Right cardiac atrium (tissue), 5 donors: ENCODE measurements at regions not wholly inside any gene's neighbourhood (a gene's known extent, or its start where the extent isn't known, plus 50 kb on each side); places are given as distances from the start of the nearest gene placed in this dataset.

Source experiments
- ATAC-seq, 2 donors: fragments of 200-7000 bp; cut with Tn5 transposase; one replicate each; pipeline versions ENCODE4 v1.8.0 to v1.9.1; 2020; ENCODE audit warnings: moderate library complexity in 2 of 2, mild to moderate bottlenecking in 1 of 2
- DNase-seq, 3 donors: peaks; one replicate each; pipeline ENCODE4 v3.0.0-alpha.2; 2020
- H3K27ac ChIP-seq: one replicate; pipeline ENCODE4 v1.5.1; 2013; ENCODE audit warnings: mild to moderate bottlenecking, low read length, control low read depth, moderate library complexity
- H3K27me3 ChIP-seq: one replicate; pipeline ENCODE4 v1.6.1; 2013; ENCODE audit not compliant: control insufficient read depth, insufficient read depth
- H3K4me1 ChIP-seq: one replicate; pipeline ENCODE4 v1.6.1; 2013; ENCODE audit warnings: low read length; ENCODE audit not compliant: control insufficient read depth, insufficient read depth
- H3K4me3 ChIP-seq: one replicate; pipeline ENCODE4 v1.5.1; 2013; ENCODE audit warnings: low read length, control low read depth
- H3K9me3 ChIP-seq: one replicate; pipeline ENCODE4 v1.6.1; 2013; ENCODE audit warnings: low read length; ENCODE audit not compliant: control insufficient read depth
- WGBS: extraction: QIAGEN DNeasy Blood & Tissue Kit; methylation state at CpG from one replicate; pipeline ENCODE4 v1.1.7; 2013; 5-methylcytosine and 5-hydroxymethylcytosine counted together
- intact Hi-C, 4 donors: fragments of 100-400 bp; cut with DNase I; formaldehyde crosslinking; loops; one replicate each; pipeline versions ENCODE4 v1.11.0 to v1.14.0; 2022 to 2023
- donor health status: healthy with polysubstance abuse.
- donor health status: DM: no; HTN: yes; CAD: no.
- donor health status: DM: no; HTN: no; CAD: no.
- donor health status: DM: no; HTN: yes; CAD: no; lungs with severe emphysema.
- donor health status: DM: yes; HTN: yes; CAD: no.

- H3K27me3 ChIP-seq, result no peaks in the 10 kb centered on the region
- intact Hi-C loops, result no loop called here
- WGBS, result 59% methylated on average over 6 of the region's 6 CpGs
- peaks cover 15% of the 10 kb centered on the region for H3K4me1 ChIP-seq
- ATAC-seq (no peak), DNase-seq (no peak)
- H3K9me3 ChIP-seq, result no peaks in the 10 kb centered on the region
- no peak overlapping the region for H3K27ac ChIP-seq
- H3K4me3 ChIP-seq, result no peak overlapping the region
Observed at GRCh38 chr20:40335437-40335836, 353.6 kb downstream of the MAFB start.

GRCh38 chr20:40333591-40333990, 355.4 kb downstream of the MAFB start:
- WGBS, result 90% methylated on average over 2 of the region's 2 CpGs
- Histone ChIP-seq H3K27ac (no peak overlapping the region), H3K4me1 (peaks cover 15% of the 10 kb centered on the region), H3K27me3 (no peaks in the 10 kb centered on the region), H3K9me3 (no peaks in the 10 kb centered on the region), H3K4me3 (no peak overlapping the region)
- intact Hi-C loops, result no loop called here
- no peak for DNase-seq
- no peak for ATAC-seq

GRCh38 chr20:40331807-40332560, 357.1 kb downstream of the MAFB start:
- intact Hi-C loops, result no loop called here
- WGBS, result 48% methylated on average over 9 of the region's 9 CpGs
- Histone ChIP-seq H3K27me3 (no peaks in the 10 kb centered on the region), H3K4me3 (no peak overlapping the region), H3K4me1 (peaks cover 15% of the 10 kb centered on the region), H3K9me3 (no peaks in the 10 kb centered on the region), H3K27ac (no peak overlapping the region)
- peak; percentile 41 to 75 (median 70) for DNase-seq
- ATAC-seq, result peak; percentile 74 to 90

GRCh38 chr20:40331249-40331648, 357.8 kb downstream of the MAFB start:
- Histone ChIP-seq H3K9me3 (no peaks in the 10 kb centered on the region), H3K27ac (no peak overlapping the region), H3K4me3 (no peak overlapping the region), H3K27me3 (no peaks in the 10 kb centered on the region), H3K4me1 (peaks cover 13% of the 10 kb centered on the region)
- intact Hi-C loops, result no loop called here
- no peak for DNase-seq
- ATAC-seq, result peak in 1 of 2 donors; percentile 7
- WGBS, result 68% methylated on average over 3 of the region's 3 CpGs

- ATAC-seq (no peak), DNase-seq (no peak)
- 88% methylated on average over 2 of the region's 2 CpGs for WGBS
- H3K27ac ChIP-seq, result no peak overlapping the region
- no peaks in the 10 kb centered on the region for H3K27me3 ChIP-seq
- peaks cover 6% of the 10 kb centered on the region for H3K4me1 ChIP-seq
- intact Hi-C loops, result no loop called here
- no peak overlapping the region for H3K4me3 ChIP-seq
- H3K9me3 ChIP-seq, result no peaks in the 10 kb centered on the region
Observed at GRCh38 chr20:40329321-40329720, 359.7 kb downstream of the MAFB start.

GRCh38 chr20:40326784-40327183, 362.3 kb downstream of the MAFB start:
- DNase-seq (peak in 1 of 3 donors; percentile 25), ATAC-seq (no peak)
- Histone ChIP-seq H3K27me3 (no peaks in the 10 kb centered on the region), H3K4me3 (no peak overlapping the region), H3K9me3 (no peaks in the 10 kb centered on the region), H3K27ac (no peak overlapping the region), H3K4me1 (no peaks in the 10 kb centered on the region)
- 54% methylated on average over 3 of the region's 3 CpGs for WGBS
- intact Hi-C loops, result no loop called here

- WGBS, result 90% methylated on average over 2 of the region's 2 CpGs
- H3K27ac ChIP-seq, result no peak overlapping the region
Observed at GRCh38 chr20:40325006-40325568, 363.9 kb downstream of the MAFB start.

GRCh38 chr20:40323361-40323794, 365.7 kb downstream of the MAFB start:
- ATAC-seq (peak in 1 of 2 donors; percentile 42), DNase-seq (peak in 1 of 3 donors; percentile 27)
- Histone ChIP-seq H3K4me3 (no peak overlapping the region), H3K9me3 (no peaks in the 10 kb centered on the region), H3K4me1 (no peaks in the 10 kb centered on the region), H3K27ac (no peak overlapping the region), H3K27me3 (no peaks in the 10 kb centered on the region)
- 76% methylated on average over 5 of the region's 5 CpGs for WGBS
- intact Hi-C loops, result no loop called here

More at GRCh38 chr20:40325006-40325568, 363.9 kb downstream of the MAFB start:
- Histone ChIP-seq H3K9me3 (no peaks in the 10 kb centered on the region), H3K4me3 (no peak overlapping the region), H3K27me3 (no peaks in the 10 kb centered on the region), H3K4me1 (no peaks in the 10 kb centered on the region)
- no peak for ATAC-seq
- DNase-seq, result peak in 1 of 3 donors; percentile 24
- intact Hi-C loops, result no loop called here

GRCh38 chr20:40322941-40323340, 366.1 kb downstream of the MAFB start:
- Histone ChIP-seq H3K27ac (no peak overlapping the region), H3K4me3 (no peak overlapping the region), H3K9me3 (no peaks in the 10 kb centered on the region), H3K27me3 (no peaks in the 10 kb centered on the region), H3K4me1 (no peaks in the 10 kb centered on the region)
- intact Hi-C loops, result no loop called here
- 91% methylated on average over 1 of the region's 1 CpG for WGBS
- ATAC-seq (no peak), DNase-seq (no peak)

GRCh38 chr20:40320517-40321011, 368.5 kb downstream of the MAFB start:
- ATAC-seq, result no peak
- 75% methylated on average over 7 of the region's 7 CpGs for WGBS

GRCh38 chr20:40319741-40320516, 369.1 kb downstream of the MAFB start:
- peak in 1 of 3 donors; percentile 25 for DNase-seq
- ATAC-seq, result no peak
- Histone ChIP-seq H3K27ac (no peak overlapping the region), H3K9me3 (no peaks in the 10 kb centered on the region), H3K4me1 (peaks cover 3% of the 10 kb centered on the region), H3K4me3 (no peak overlapping the region), H3K27me3 (no peaks in the 10 kb centered on the region)
- 47% methylated on average over 15 of the region's 15 CpGs for WGBS
- intact Hi-C loops, result no loop called here

More at GRCh38 chr20:40320517-40321011, 368.5 kb downstream of the MAFB start:
- Histone ChIP-seq H3K27me3 (no peaks in the 10 kb centered on the region), H3K4me1 (peaks cover 3% of the 10 kb centered on the region), H3K4me3 (no peak overlapping the region), H3K27ac (no peak overlapping the region), H3K9me3 (no peaks in the 10 kb centered on the region)
- intact Hi-C loops, result no loop called here
- DNase-seq, result peak in 1 of 3 donors; percentile 27
